RWPE1 (cell line): ENCODE measurements at regions not wholly inside any gene's neighbourhood (a gene's known extent, or its start where the extent isn't known, plus 50 kb on each side); places are given as distances from the start of the nearest gene placed in this dataset.

ENCODE experiments used
- CTCF ChIA-PET: fragments of 350-600 bp; sonication (Branson Sonifier 250); formaldehyde crosslinking; extraction: SDS; loops from one replicate; lab custom pipeline; 2021; lab: Yijun Ruan, JAX
- POLR2A ChIA-PET: fragments of 400-600 bp; formaldehyde crosslinking; extraction: SDS; loops from one replicate; lab custom pipeline; 2020; ENCODE audit warnings: antibody characterized with exemption; ENCODE audit not compliant: low non-redundant PET; lab: Yijun Ruan, JAX
- DNase-seq: peaks from one replicate; pipeline ENCODE4 v3.0.0; 2012; ENCODE audit warnings: low spot score
- H3K27ac ChIP-seq: fragments of 450-650 bp; 2 replicates; pipeline ENCODE4 v1.5.1; 2017
- CTCF ChIP-seq: fragments of 450-650 bp; conservative IDR thresholded peaks from 2 replicates; pipeline ENCODE4 v1.5.1; 2017; ENCODE audit warnings: low read depth, mild to moderate bottlenecking

GRCh38 chr18:30066288-30066687, 976.3 kb downstream of the DSC3 start:
- POLR2A ChIA-PET: no interaction called here
- TF ChIP-seq CTCF: no peak
- H3K27ac ChIP-seq: no peak overlapping the region

GRCh38 chr18:30057398-30057797, 985.1 kb downstream of the DSC3 start:
- CTCF ChIA-PET: no interaction called here
- no peak overlapping the region for H3K27ac ChIP-seq
- DNase-seq: no peak
- POLR2A ChIA-PET: no interaction called here
- no peak for TF ChIP-seq CTCF

More at GRCh38 chr18:30066288-30066687, 976.3 kb downstream of the DSC3 start:
- CTCF ChIA-PET: no interaction called here
- no peak for DNase-seq

- POLR2A ChIA-PET: no interaction called here
- no peak for TF ChIP-seq CTCF
- no peak for DNase-seq
Measured at GRCh38 chr18:30056528-30056927, 986.0 kb downstream of the DSC3 start.

GRCh38 chr18:30044496-30044895, 998.0 kb downstream of the DSC3 start:
- no peak for DNase-seq
- ChIA-PET POLR2A (no interaction called here), CTCF (interaction anchor here (0.6 kb wide), 1 partner anchor 800 kb away, joined by 3 read pairs; no protein-coding TSS in a partner anchor)
- no peak for TF ChIP-seq CTCF
- no peak overlapping the region for H3K27ac ChIP-seq

More at GRCh38 chr18:30056528-30056927, 986.0 kb downstream of the DSC3 start:
- no peak overlapping the region for H3K27ac ChIP-seq
- CTCF ChIA-PET: no interaction called here

GRCh38 chr18:30039201-30039600, 1003.3 kb downstream of the DSC3 start:
- ChIA-PET POLR2A (no interaction called here), CTCF (no interaction called here)
- no peak for TF ChIP-seq CTCF
- H3K27ac ChIP-seq: no peak overlapping the region
- DNase-seq: no peak

- DNase-seq: no peak
Measured at GRCh38 chr18:30034818-30035217, 1007.7 kb downstream of the DSC3 start.

More at GRCh38 chr18:30034818-30035217, 1007.7 kb downstream of the DSC3 start:
- ChIA-PET POLR2A (no interaction called here), CTCF (no interaction called here)
- H3K27ac ChIP-seq: no peak overlapping the region
- no peak for TF ChIP-seq CTCF
